Endothelial cell of umbilical vein (primary cell): ENCODE measurements at regions not wholly inside any gene's neighbourhood (a gene's known extent, or its start where the extent isn't known, plus 50 kb on each side); places are given as distances from the start of the nearest gene placed in this dataset.

Experiments
- BruUV-seq: library from RNA; stranded (reverse); fragments of 400-500 nt; replicated peaks from 2 replicates; lab custom pipeline; 2021; lab: Mats Ljungman, UMichigan
- CTCF ChIA-PET: fragments of 300-600, 350-600 bp; sonication (Branson Sonifier 250); formaldehyde crosslinking; loops from one replicate; lab custom pipeline; 2021; ENCODE audit warnings: antibody characterized with exemption, inconsistent platforms; lab: Charles Lee
- POLR2A ChIA-PET: fragments of 300-600, 350-600 bp; sonication (Branson Sonifier 250); formaldehyde crosslinking; loops from one replicate; lab custom pipeline; 2021; ENCODE audit warnings: antibody characterized with exemption, inconsistent platforms; lab: Charles Lee
- DNase-seq: peaks from one replicate; pipeline ENCODE4 v3.0.0-alpha.2; 2011; ENCODE audit warnings: low read depth, low spot score
- FAIRE-seq: peaks from 2 replicates; lab custom pipeline; 2011; peaks lifted over from hg19 to GRCh38; lab: Jason Lieb, UNC
- H2AFZ ChIP-seq: 2 replicates; pipeline ENCODE4 v1.6.0; 2012; ENCODE audit warnings: low read depth, low read length, control low read depth, inconsistent platforms
- H3K27ac ChIP-seq: 2 replicates; pipeline ENCODE4 v1.5.1; 2011; ENCODE audit warnings: low read depth, mild to moderate bottlenecking, control low read depth, low read length, moderate library complexity; ENCODE audit not compliant: insufficient read depth
- H3K27me3 ChIP-seq, 2 experiments: 2 replicates each; pipeline versions ENCODE4 v1.6.0 to v1.6.1; 2011; ENCODE audit warnings: low read length in 2 of 2, mixed read lengths in 1 of 2; ENCODE audit not compliant: control insufficient read depth in 2 of 2, insufficient read depth in 2 of 2
- H3K36me3 ChIP-seq, 2 experiments: 2 replicates in 1 of 2; 3 replicates in 1 of 2; pipeline ENCODE4 v1.5.1; 2011; ENCODE audit warnings: low read length in 2 of 2, mild to moderate bottlenecking in 1 of 2, moderate library complexity in 1 of 2; ENCODE audit not compliant: control insufficient read depth in 2 of 2, insufficient read depth in 2 of 2; ENCODE audit errors: extremely low read depth in 1 of 2
- H3K4me1 ChIP-seq: 3 replicates; pipeline ENCODE4 v1.5.1; 2011; ENCODE audit warnings: mild to moderate bottlenecking, low read length; ENCODE audit not compliant: control insufficient read depth, insufficient read depth; ENCODE audit errors: extremely low read depth
- H3K4me2 ChIP-seq: 2 replicates; pipeline ENCODE4 v1.6.1; 2011; ENCODE audit warnings: low read length, control low read depth, mixed read lengths; ENCODE audit not compliant: insufficient read depth
- H3K4me3 ChIP-seq, 3 experiments: fragments of 200-600 bp in 1 of 3; sonication (generic), shearing (Covaris generic) in 1 of 3; replicated peaks in 1 of 3; 2 replicates each; pipeline ENCODE4 v1.5.1; 2011 to 2016; ENCODE audit warnings: control low read depth in 3 of 3, low read length in 3 of 3, mild to moderate bottlenecking in 2 of 3, inconsistent platforms in 1 of 3, low read depth in 1 of 3, moderate library complexity in 1 of 3; ENCODE audit not compliant: insufficient read depth in 1 of 3
- H3K79me2 ChIP-seq: 2 replicates; pipeline ENCODE4 v1.6.0; 2012; ENCODE audit warnings: low read length, inconsistent platforms; ENCODE audit not compliant: control insufficient read depth, insufficient read depth
- H3K9ac ChIP-seq: replicated peaks from 2 replicates; pipeline ENCODE3; 2011; ENCODE audit warnings: low read length, control low read depth; ENCODE audit not compliant: insufficient read depth; ENCODE audit errors: extremely low read depth
- H3K9me1 ChIP-seq: replicated peaks from 3 replicates; pipeline ENCODE4 v1.6.0; 2011; ENCODE audit warnings: mild to moderate bottlenecking, low read length; ENCODE audit not compliant: control insufficient read depth, insufficient read depth; ENCODE audit errors: extremely low read depth
- H3K9me3 ChIP-seq: replicated peaks from 2 replicates; pipeline ENCODE4 v1.5.1; 2012; ENCODE audit warnings: low read length, inconsistent platforms; ENCODE audit not compliant: control insufficient read depth, insufficient read depth
- H4K20me1 ChIP-seq: replicated peaks from 2 replicates; pipeline ENCODE3; 2011; ENCODE audit warnings: mild to moderate bottlenecking, low read length; ENCODE audit not compliant: control insufficient read depth, insufficient read depth; ENCODE audit errors: extremely low read depth
- CTCF ChIP-seq, 2 donors: IDR thresholded peaks; 1 replicate in 1 of 2; 2 replicates in 1 of 2; pipeline ENCODE4 v1.5.1; 2011; ENCODE audit warnings: low read length in 2 of 2, mild to moderate bottlenecking in 2 of 2, moderate library complexity in 2 of 2, control low read depth in 1 of 2, inconsistent platforms in 1 of 2, low read depth in 1 of 2; ENCODE audit not compliant: insufficient read depth in 1 of 2; ENCODE audit errors: extremely low read depth in 1 of 2
- EZH2 ChIP-seq: IDR thresholded peaks from 2 replicates; pipeline ENCODE4 v1.6.1; 2012; ENCODE audit warnings: borderline replicate concordance, low read depth, mild to moderate bottlenecking, moderate library complexity, low read length, inconsistent platforms; ENCODE audit not compliant: severe bottlenecking
- FOS ChIP-seq: IDR thresholded peaks from 2 replicates; pipeline ENCODE4 v1.6.1; 2011; ENCODE audit warnings: mild to moderate bottlenecking, low read length, moderate library complexity, borderline replicate concordance; ENCODE audit not compliant: insufficient read depth
- GATA2 ChIP-seq: IDR thresholded peaks from 2 replicates; pipeline ENCODE4 v1.7.0; 2011; ENCODE audit warnings: low read depth, mild to moderate bottlenecking, moderate library complexity, mixed read lengths, low read length; ENCODE audit not compliant: insufficient read length, insufficient read depth
- JUN ChIP-seq: IDR thresholded peaks from 2 replicates; pipeline ENCODE4 v1.6.1; 2011; ENCODE audit warnings: borderline replicate concordance, low read depth; ENCODE audit not compliant: insufficient read length, insufficient read depth
- MYC ChIP-seq: IDR thresholded peaks from one replicate; pipeline ENCODE4 v1.6.1; 2011; ENCODE audit warnings: mild to moderate bottlenecking, low read depth, low read length
- POLR2A ChIP-seq: IDR thresholded peaks from 2 replicates; pipeline ENCODE4 v1.6.1; 2012; ENCODE audit warnings: low read depth, mild to moderate bottlenecking, control low read depth, low read length
- POLR2AphosphoS5 ChIP-seq: IDR thresholded peaks from 2 replicates; pipeline ENCODE4 v1.6.1; 2012; ENCODE audit warnings: low read depth, mild to moderate bottlenecking, control low read depth, low read length, moderate library complexity; ENCODE audit not compliant: insufficient read depth
- dilution Hi-C: fragments of 300-500 bp; cut with MboI; formaldehyde crosslinking; loops from one replicate; pipeline ENCODE4 v1.15.0; 2019; ENCODE audit warnings: low sequenced_read_pairs; ENCODE audit not compliant: extremely low pct_ligation_motif_present
- intact Hi-C: fragments of 100-400 bp; cut with micrococcal nuclease; formaldehyde crosslinking; loops from one replicate; pipeline ENCODE4 v1.10.0; 2022
- TF ChIP-seq, protein P1 (sequence below): IDR thresholded peaks from 2 replicates; pipeline ENCODE4 v1.6.1; 2011; ENCODE audit not compliant: insufficient read depth, insufficient read length

- no peak for FAIRE-seq
- Histone ChIP-seq H3K4me1 (no peaks in the 10 kb centered on the region), H3K36me3 (no peaks in the 10 kb centered on the region), H3K9me3 (no peaks in the 10 kb centered on the region), H4K20me1 (no peaks in the 10 kb centered on the region), H3K4me2 (no peak overlapping the region), H3K9me1 (no peaks in the 10 kb centered on the region), H3K4me3 (no peak overlapping the region), H2AFZ (no peak overlapping the region), H3K9ac (no peak overlapping the region), H3K27me3 (no peaks in the 10 kb centered on the region), H3K27ac (no peak overlapping the region), H3K79me2 (no peaks in the 10 kb centered on the region)
- TF ChIP-seq, protein P1, sequence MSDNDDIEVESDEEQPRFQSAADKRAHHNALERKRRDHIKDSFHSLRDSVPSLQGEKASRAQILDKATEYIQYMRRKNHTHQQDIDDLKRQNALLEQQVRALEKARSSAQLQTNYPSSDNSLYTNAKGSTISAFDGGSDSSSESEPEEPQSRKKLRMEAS = no peak
- TF ChIP-seq POLR2A = no peak
- no peak for TF ChIP-seq GATA2
- no TSS peak for BruUV-seq
- CTCF ChIA-PET = no interaction called here
- DNase-seq = no peak
- dilution Hi-C loops (no loop called here), intact Hi-C loops (no loop called here)
- POLR2A ChIA-PET = no interaction called here
Measured at GRCh38 chr14:41548666-41549065, 58.0 kb upstream of the LRFN5 start.

- ChIA-PET POLR2A (no interaction called here), CTCF (no interaction called here)
- DNase-seq (no peak), FAIRE-seq (no peak)
- Histone ChIP-seq H4K20me1 (no peaks in the 10 kb centered on the region), H3K27me3 (no peaks in the 10 kb centered on the region), H3K4me3 (no peak overlapping the region), H3K79me2 (no peaks in the 10 kb centered on the region), H3K9me3 (no peaks in the 10 kb centered on the region), H3K36me3 (no peaks in the 10 kb centered on the region), H3K4me1 (no peaks in the 10 kb centered on the region), H3K9ac (no peak overlapping the region), H2AFZ (no peak overlapping the region), H3K9me1 (no peaks in the 10 kb centered on the region), H3K4me2 (no peak overlapping the region), H3K27ac (no peak overlapping the region)
- dilution Hi-C loops = no loop called here
- BruUV-seq = no TSS peak
- TF ChIP-seq, protein P1 = no peak
- TF ChIP-seq POLR2A (no peak), FOS (no peak), GATA2 (no peak), EZH2 (no peak), MYC (no peak), POLR2AphosphoS5 (no peak), JUN (no peak), CTCF (IDR thresholded peaks at IDR 0.05; ENCODE audit: extremely low read depth in 1 of 2, insufficient read depth in 1 of 2, low read depth in 1 of 2, low read length in 2 of 2) (no peak)
- intact Hi-C loops = no loop called here
Measured at GRCh38 chr14:41541333-41541732, 65.3 kb upstream of the LRFN5 start.
